Neural cell (in vitro differentiated cells): ENCODE measurements at regions not wholly inside any gene's neighbourhood (a gene's known extent, or its start where the extent isn't known, plus 50 kb on each side); places are given as distances from the start of the nearest gene placed in this dataset.

Experiments
- EP300 ChIP-seq: fragments of 450-650 bp; conservative IDR thresholded peaks from 2 replicates; pipeline ENCODE4 v1.6.1; 2014; ENCODE audit warnings: antibody characterized with exemption, mild to moderate bottlenecking, moderate library complexity; ENCODE audit not compliant: poor library complexity, severe bottlenecking
- EZH2 ChIP-seq: fragments of 200-600, 300-800 bp; shearing (Covaris generic), sonication (generic); IDR thresholded peaks from 2 replicates; pipeline ENCODE4 v1.6.1; 2014; ENCODE audit warnings: antibody characterized with exemption, low read length, borderline replicate concordance, mild to moderate bottlenecking; ENCODE audit not compliant: insufficient read depth, poor library complexity, severe bottlenecking
- MXI1 ChIP-seq: fragments of 450-650 bp; conservative IDR thresholded peaks from 2 replicates; pipeline ENCODE4 v1.6.1; 2014; ENCODE audit warnings: antibody characterized with exemption, mild to moderate bottlenecking; ENCODE audit not compliant: poor library complexity, severe bottlenecking
- POLR2AphosphoS5 ChIP-seq: IDR thresholded peaks from 2 replicates; pipeline ENCODE4 v1.6.1; 2012
- RAD21 ChIP-seq: fragments of 450-650 bp; conservative IDR thresholded peaks from 2 replicates; pipeline ENCODE4 v1.6.1; 2014; ENCODE audit warnings: antibody characterized with exemption, mild to moderate bottlenecking, moderate library complexity
- SMC3 ChIP-seq: fragments of 450-650 bp; conservative IDR thresholded peaks from 2 replicates; pipeline ENCODE4 v1.6.1; 2014; ENCODE audit warnings: antibody characterized with exemption, mild to moderate bottlenecking, moderate library complexity; ENCODE audit not compliant: poor library complexity
- TAF1 ChIP-seq: IDR thresholded peaks from 2 replicates; pipeline ENCODE4 v1.6.1; 2012; ENCODE audit warnings: low read depth
- TF ChIP-seq, protein P1 (sequence below): fragments of 450-650 bp; IDR thresholded peaks from 2 replicates; pipeline ENCODE4 v1.5.1; 2014; ENCODE audit warnings: antibody characterized with exemption, mild to moderate bottlenecking, moderate library complexity; ENCODE audit not compliant: poor library complexity, severe bottlenecking
- TF ChIP-seq, protein P2 (sequence below): IDR thresholded peaks from 2 replicates; pipeline ENCODE4 v1.6.1; 2012; ENCODE audit warnings: borderline replicate concordance

DNA sequence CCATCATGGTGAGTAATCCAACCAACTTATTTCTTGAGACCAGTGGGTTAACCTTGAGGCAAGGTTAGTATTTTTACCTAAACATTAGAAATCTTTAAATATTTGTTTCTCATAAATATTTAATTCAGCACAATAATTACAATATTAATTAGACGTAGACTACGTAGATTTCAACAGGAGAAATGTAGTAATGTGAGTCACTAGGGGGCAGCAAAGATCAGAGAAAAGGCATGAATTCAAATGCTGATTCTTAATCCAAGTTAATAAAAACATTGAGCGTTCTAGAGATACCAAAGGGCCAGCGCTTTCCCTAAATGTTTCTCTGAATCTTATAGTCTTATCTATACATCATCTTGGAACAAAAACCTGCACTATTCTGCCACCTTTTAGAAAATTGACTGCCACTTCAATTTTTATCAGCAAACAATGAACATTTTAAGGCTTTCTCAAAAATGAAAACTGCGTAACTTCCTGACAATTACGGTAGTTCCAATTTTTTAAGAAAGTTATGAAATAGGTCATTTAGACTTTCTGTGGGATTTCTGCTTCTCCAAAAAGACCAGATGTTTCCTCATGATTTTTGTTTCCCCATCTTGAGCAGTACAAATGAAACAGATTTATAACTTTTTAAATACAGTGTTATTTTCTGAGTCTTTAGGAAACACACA lies 180.7 kb downstream of the GASK1B start:
- no peak for TF ChIP-seq POLR2AphosphoS5
- TF ChIP-seq, protein P1, sequence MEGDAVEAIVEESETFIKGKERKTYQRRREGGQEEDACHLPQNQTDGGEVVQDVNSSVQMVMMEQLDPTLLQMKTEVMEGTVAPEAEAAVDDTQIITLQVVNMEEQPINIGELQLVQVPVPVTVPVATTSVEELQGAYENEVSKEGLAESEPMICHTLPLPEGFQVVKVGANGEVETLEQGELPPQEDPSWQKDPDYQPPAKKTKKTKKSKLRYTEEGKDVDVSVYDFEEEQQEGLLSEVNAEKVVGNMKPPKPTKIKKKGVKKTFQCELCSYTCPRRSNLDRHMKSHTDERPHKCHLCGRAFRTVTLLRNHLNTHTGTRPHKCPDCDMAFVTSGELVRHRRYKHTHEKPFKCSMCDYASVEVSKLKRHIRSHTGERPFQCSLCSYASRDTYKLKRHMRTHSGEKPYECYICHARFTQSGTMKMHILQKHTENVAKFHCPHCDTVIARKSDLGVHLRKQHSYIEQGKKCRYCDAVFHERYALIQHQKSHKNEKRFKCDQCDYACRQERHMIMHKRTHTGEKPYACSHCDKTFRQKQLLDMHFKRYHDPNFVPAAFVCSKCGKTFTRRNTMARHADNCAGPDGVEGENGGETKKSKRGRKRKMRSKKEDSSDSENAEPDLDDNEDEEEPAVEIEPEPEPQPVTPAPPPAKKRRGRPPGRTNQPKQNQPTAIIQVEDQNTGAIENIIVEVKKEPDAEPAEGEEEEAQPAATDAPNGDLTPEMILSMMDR: peak; percentile 80
- TF ChIP-seq, protein P2, sequence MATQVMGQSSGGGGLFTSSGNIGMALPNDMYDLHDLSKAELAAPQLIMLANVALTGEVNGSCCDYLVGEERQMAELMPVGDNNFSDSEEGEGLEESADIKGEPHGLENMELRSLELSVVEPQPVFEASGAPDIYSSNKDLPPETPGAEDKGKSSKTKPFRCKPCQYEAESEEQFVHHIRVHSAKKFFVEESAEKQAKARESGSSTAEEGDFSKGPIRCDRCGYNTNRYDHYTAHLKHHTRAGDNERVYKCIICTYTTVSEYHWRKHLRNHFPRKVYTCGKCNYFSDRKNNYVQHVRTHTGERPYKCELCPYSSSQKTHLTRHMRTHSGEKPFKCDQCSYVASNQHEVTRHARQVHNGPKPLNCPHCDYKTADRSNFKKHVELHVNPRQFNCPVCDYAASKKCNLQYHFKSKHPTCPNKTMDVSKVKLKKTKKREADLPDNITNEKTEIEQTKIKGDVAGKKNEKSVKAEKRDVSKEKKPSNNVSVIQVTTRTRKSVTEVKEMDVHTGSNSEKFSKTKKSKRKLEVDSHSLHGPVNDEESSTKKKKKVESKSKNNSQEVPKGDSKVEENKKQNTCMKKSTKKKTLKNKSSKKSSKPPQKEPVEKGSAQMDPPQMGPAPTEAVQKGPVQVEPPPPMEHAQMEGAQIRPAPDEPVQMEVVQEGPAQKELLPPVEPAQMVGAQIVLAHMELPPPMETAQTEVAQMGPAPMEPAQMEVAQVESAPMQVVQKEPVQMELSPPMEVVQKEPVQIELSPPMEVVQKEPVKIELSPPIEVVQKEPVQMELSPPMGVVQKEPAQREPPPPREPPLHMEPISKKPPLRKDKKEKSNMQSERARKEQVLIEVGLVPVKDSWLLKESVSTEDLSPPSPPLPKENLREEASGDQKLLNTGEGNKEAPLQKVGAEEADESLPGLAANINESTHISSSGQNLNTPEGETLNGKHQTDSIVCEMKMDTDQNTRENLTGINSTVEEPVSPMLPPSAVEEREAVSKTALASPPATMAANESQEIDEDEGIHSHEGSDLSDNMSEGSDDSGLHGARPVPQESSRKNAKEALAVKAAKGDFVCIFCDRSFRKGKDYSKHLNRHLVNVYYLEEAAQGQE: no peak
- TF ChIP-seq EZH2: no peak
- no peak for TF ChIP-seq TAF1
- peak; percentile 88 for TF ChIP-seq RAD21
- TF ChIP-seq EP300: no peak
- no peak for TF ChIP-seq MXI1
- peak; percentile 89 for TF ChIP-seq SMC3
